CD4-positive, alpha-beta T cell (primary cell): ENCODE measurements at regions not wholly inside any gene's neighbourhood (a gene's known extent, or its start where the extent isn't known, plus 50 kb on each side); places are given as distances from the start of the nearest gene placed in this dataset.

Experiments
- ATAC-seq: fragments of 200-7000 bp; cut with Tn5 transposase; one replicate; pipeline ENCODE4 v1.10.0; 2022; ENCODE audit warnings: mild to moderate bottlenecking; ENCODE audit not compliant: poor library complexity
- CTCF ChIA-PET: fragments of 350-600 bp; sonication (Branson Sonifier 250); formaldehyde crosslinking; loops from one replicate; lab custom pipeline; 2021; ENCODE audit warnings: antibody characterized with exemption, inconsistent platforms; lab: Charles Lee
- POLR2A ChIA-PET: fragments of 350-600 bp; sonication (Branson Sonifier 250); formaldehyde crosslinking; loops from one replicate; lab custom pipeline; 2021; ENCODE audit warnings: antibody characterized with exemption, inconsistent platforms; lab: Charles Lee
- DNase-seq, 14 experiments: peaks; one replicate each; pipeline ENCODE4 v3.0.0-alpha.2; 2013 to 2020; ENCODE audit warnings: mixed read lengths in 2 of 14
- H3K27ac ChIP-seq, 2 donors: one replicate each; pipeline versions ENCODE4 v1.5.1 to v1.7.0; 2013; ENCODE audit warnings: low read length in 2 of 2, low read depth in 1 of 2, mild to moderate bottlenecking in 1 of 2
- H3K27me3 ChIP-seq, 2 experiments: 1 replicate in 1 of 2; 2 replicates in 1 of 2; pipeline versions ENCODE4 v1.6.1 to v1.7.0; 2013; ENCODE audit warnings: low read length in 2 of 2, control low read depth in 1 of 2, mild to moderate bottlenecking in 1 of 2, moderate library complexity in 1 of 2; ENCODE audit not compliant: insufficient read depth in 2 of 2, control insufficient read depth in 1 of 2
- H3K36me3 ChIP-seq: one replicate; pipeline ENCODE4 v1.6.1; 2013; ENCODE audit warnings: low read length, control low read depth; ENCODE audit not compliant: insufficient read depth
- H3K4me1 ChIP-seq: one replicate; pipeline ENCODE4 v1.6.1; 2013; ENCODE audit warnings: low read length, control low read depth; ENCODE audit not compliant: insufficient read depth
- H3K4me3 ChIP-seq: one replicate; pipeline ENCODE4 v1.5.1; 2013; ENCODE audit warnings: mild to moderate bottlenecking, low read length, moderate library complexity
- H3K9me3 ChIP-seq, 2 experiments: 1 replicate in 1 of 2; 2 replicates in 1 of 2; pipeline versions ENCODE4 v1.6.1 to v1.7.0; 2013; ENCODE audit warnings: low read length in 2 of 2, mild to moderate bottlenecking in 2 of 2, control low read depth in 1 of 2, moderate library complexity in 1 of 2; ENCODE audit not compliant: control insufficient read depth in 1 of 2, insufficient read depth in 1 of 2
- H3K27ac Mint-ChIP-seq: one replicate; pipeline ENCODE4 v1.8.0; 2020; ENCODE audit warnings: mixed read lengths
- H3K27me3 Mint-ChIP-seq: one replicate; pipeline ENCODE4 v1.8.0; 2021; ENCODE audit warnings: mixed read lengths
- H3K36me3 Mint-ChIP-seq: one replicate; pipeline ENCODE4 v1.8.0; 2021; ENCODE audit warnings: low read depth, mixed read lengths
- H3K4me1 Mint-ChIP-seq: one replicate; pipeline ENCODE4 v1.8.0; 2021; ENCODE audit warnings: low read depth, mixed read lengths
- H3K4me3 Mint-ChIP-seq: one replicate; pipeline ENCODE4 v1.8.0; 2020; ENCODE audit warnings: mild to moderate bottlenecking, mixed read lengths
- H3K9me3 Mint-ChIP-seq: one replicate; pipeline ENCODE4 v1.8.0; 2020; ENCODE audit warnings: mixed read lengths
- intact Hi-C, 2 experiments: fragments of 100-400 bp; cut with DNase I in 1 of 2; cut with micrococcal nuclease in 1 of 2; formaldehyde crosslinking; loops; one replicate each; pipeline versions ENCODE4 v1.15.1 to v1.9.0; 2023 to 2025; cut with DNase I, micrococcal nuclease
- TF ChIP-seq, protein P1 (sequence below): fragments of 200-600 bp; IDR thresholded peaks from one replicate; pipeline ENCODE4 v1.8.0; 2022; ENCODE audit warnings: antibody characterized with exemption, mild to moderate bottlenecking

DNA sequence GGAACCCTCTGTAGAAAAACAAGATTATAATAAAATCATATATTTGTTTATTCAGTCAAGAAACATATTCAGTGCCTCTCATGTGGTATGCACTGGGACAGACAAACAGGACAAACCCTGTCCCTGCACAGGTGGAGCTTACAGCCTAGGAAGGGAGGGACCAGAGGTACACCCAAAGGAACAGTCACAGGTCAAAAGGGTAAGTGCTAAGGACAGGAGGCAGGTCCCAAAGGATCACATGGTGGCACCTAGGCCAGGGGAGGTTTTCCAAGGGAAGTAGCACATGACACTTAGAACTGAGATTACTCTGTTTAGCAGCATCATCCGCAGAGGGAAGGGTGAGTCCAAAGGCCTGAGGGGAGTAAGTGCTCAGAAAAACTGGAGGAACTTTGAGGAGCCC, 254.4 kb upstream of the ARRDC4 start:
- Histone ChIP-seq H3K27ac (no peak overlapping the region), H3K4me3 (no peak overlapping the region), H3K9me3 (peaks cover 0 to 5% of the 10 kb centered on the region in 2 experiments), H3K36me3 (no peaks in the 10 kb centered on the region), H3K4me1 (no peaks in the 10 kb centered on the region), H3K27me3 (no peaks in the 10 kb centered on the region)
- CTCF ChIA-PET: no interaction called here
- no peak overlapping the region for H3K4me3 Mint-ChIP-seq
- POLR2A ChIA-PET: no interaction called here
- DNase-seq: no peak
- H3K4me1 Mint-ChIP-seq: no peaks in the 10 kb centered on the region
- TF ChIP-seq, protein P1, sequence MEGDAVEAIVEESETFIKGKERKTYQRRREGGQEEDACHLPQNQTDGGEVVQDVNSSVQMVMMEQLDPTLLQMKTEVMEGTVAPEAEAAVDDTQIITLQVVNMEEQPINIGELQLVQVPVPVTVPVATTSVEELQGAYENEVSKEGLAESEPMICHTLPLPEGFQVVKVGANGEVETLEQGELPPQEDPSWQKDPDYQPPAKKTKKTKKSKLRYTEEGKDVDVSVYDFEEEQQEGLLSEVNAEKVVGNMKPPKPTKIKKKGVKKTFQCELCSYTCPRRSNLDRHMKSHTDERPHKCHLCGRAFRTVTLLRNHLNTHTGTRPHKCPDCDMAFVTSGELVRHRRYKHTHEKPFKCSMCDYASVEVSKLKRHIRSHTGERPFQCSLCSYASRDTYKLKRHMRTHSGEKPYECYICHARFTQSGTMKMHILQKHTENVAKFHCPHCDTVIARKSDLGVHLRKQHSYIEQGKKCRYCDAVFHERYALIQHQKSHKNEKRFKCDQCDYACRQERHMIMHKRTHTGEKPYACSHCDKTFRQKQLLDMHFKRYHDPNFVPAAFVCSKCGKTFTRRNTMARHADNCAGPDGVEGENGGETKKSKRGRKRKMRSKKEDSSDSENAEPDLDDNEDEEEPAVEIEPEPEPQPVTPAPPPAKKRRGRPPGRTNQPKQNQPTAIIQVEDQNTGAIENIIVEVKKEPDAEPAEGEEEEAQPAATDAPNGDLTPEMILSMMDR: no peak
- ATAC-seq: no peak
- intact Hi-C loops: no loop called here
- H3K36me3 Mint-ChIP-seq: no peaks in the 10 kb centered on the region
- no peaks in the 10 kb centered on the region for H3K27me3 Mint-ChIP-seq
- H3K9me3 Mint-ChIP-seq: no peaks in the 10 kb centered on the region
- no peak overlapping the region for H3K27ac Mint-ChIP-seq

DNA sequence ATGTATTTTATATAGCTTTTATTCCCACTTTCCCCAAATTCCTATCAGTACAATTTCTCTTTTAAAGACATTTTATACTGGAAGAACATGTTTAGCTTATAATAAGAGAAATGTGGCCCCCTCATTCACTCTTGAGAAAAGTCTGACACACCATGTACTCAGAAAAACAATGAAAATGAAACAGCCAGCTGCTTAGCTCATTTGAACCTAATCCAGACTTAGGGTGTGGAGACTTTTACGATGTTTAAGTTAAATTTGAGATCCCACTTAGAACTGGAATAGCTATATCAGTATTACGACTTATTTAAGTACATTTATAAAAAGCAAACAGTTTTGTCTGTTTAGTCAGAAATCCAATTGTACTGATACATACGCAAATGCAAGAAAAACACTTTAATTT, 252.3 kb upstream of the ARRDC4 start:
- Mint-ChIP-seq H3K9me3 (no peaks in the 10 kb centered on the region), H3K36me3 (no peaks in the 10 kb centered on the region), H3K4me1 (no peaks in the 10 kb centered on the region), H3K27ac (no peak overlapping the region), H3K27me3 (no peaks in the 10 kb centered on the region), H3K4me3 (no peak overlapping the region)
- no peak for DNase-seq
- ChIA-PET CTCF (no interaction called here), POLR2A (no interaction called here)
- Histone ChIP-seq H3K9me3 (peaks cover 0 to 5% of the 10 kb centered on the region in 2 experiments), H3K27ac (no peak overlapping the region), H3K27me3 (no peaks in the 10 kb centered on the region), H3K4me1 (no peaks in the 10 kb centered on the region), H3K4me3 (no peak overlapping the region), H3K36me3 (no peaks in the 10 kb centered on the region)
- TF ChIP-seq, protein P1: no peak
- ATAC-seq: no peak
- intact Hi-C loops: no loop called here

DNA sequence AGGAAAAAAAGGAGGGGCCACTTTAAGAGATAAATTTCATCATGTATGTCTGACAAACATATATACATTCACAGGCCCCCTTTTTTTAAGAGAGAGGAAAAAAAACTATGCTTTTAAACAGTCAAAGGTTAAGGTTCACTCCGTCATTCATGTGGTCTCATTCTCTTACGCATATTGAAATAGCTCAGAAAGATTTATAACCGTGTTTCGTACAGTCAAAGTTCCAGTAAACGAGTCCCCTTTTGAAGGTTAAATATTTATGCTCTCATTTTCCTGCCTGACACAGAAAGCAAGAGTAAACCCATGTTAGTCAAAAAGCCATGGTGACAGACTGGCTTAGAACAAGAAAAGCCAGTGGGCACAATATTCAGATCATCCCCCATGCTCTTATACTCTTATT, 248.0 kb upstream of the ARRDC4 start:
- Histone ChIP-seq H3K36me3 (no peaks in the 10 kb centered on the region), H3K27me3 (no peaks in the 10 kb centered on the region), H3K9me3 (no peaks in the 10 kb centered on the region), H3K27ac (no peak overlapping the region), H3K4me1 (no peaks in the 10 kb centered on the region), H3K4me3 (no peak overlapping the region)
- intact Hi-C loops: no loop called here
- Mint-ChIP-seq H3K36me3 (no peaks in the 10 kb centered on the region), H3K9me3 (no peaks in the 10 kb centered on the region), H3K4me3 (no peak overlapping the region), H3K27me3 (no peaks in the 10 kb centered on the region), H3K4me1 (no peaks in the 10 kb centered on the region), H3K27ac (no peak overlapping the region)
- ChIA-PET POLR2A (no interaction called here), CTCF (no interaction called here)
- no peak for DNase-seq
- TF ChIP-seq, protein P1: no peak
- no peak for ATAC-seq
